Liver (tissue), 8 donors: ENCODE measurements at regions not wholly inside any gene's neighbourhood (a gene's known extent, or its start where the extent isn't known, plus 50 kb on each side); places are given as distances from the start of the nearest gene placed in this dataset.

Experiments used
- DNase-seq: peaks from one replicate; pipeline ENCODE4 v3.0.0-alpha.2; 2017; ENCODE audit warnings: low spot score
- H3K27ac ChIP-seq, 2 donors: one replicate each; pipeline ENCODE4 v1.7.0; 2013; ENCODE audit warnings: inconsistent platforms in 2 of 2, low read length in 2 of 2, control low read depth in 1 of 2, low read depth in 1 of 2, mild to moderate bottlenecking in 1 of 2
- H3K27me3 ChIP-seq, 4 donors: one replicate each; pipeline versions ENCODE4 v1.6.1 to v1.7.0; 2013; ENCODE audit warnings: low read length in 3 of 4, inconsistent platforms in 1 of 4, mild to moderate bottlenecking in 1 of 4, moderate library complexity in 1 of 4; ENCODE audit not compliant: control insufficient read depth in 4 of 4, insufficient read depth in 4 of 4
- H3K36me3 ChIP-seq, 4 donors: one replicate each; pipeline versions ENCODE4 v1.6.1 to v1.7.0; 2013; ENCODE audit warnings: low read length in 3 of 4, mild to moderate bottlenecking in 3 of 4, low read depth in 1 of 4, moderate library complexity in 1 of 4; ENCODE audit not compliant: control insufficient read depth in 4 of 4, insufficient read depth in 3 of 4
- H3K4me1 ChIP-seq, 4 donors: one replicate each; pipeline versions ENCODE4 v1.6.1 to v1.7.0; 2013; ENCODE audit warnings: low read length in 3 of 4, mild to moderate bottlenecking in 3 of 4, moderate library complexity in 1 of 4; ENCODE audit not compliant: control insufficient read depth in 4 of 4, insufficient read depth in 4 of 4
- H3K4me3 ChIP-seq, 3 donors: one replicate each; pipeline versions ENCODE4 v1.6.1 to v1.7.0; 2013; ENCODE audit warnings: low read length in 3 of 3, control low read depth in 1 of 3, low read depth in 1 of 3, mild to moderate bottlenecking in 1 of 3
- H3K9ac ChIP-seq, 2 donors: one replicate each; pipeline ENCODE4 v1.7.0; 2013; ENCODE audit warnings: low read length in 2 of 2, mild to moderate bottlenecking in 2 of 2, moderate library complexity in 2 of 2, control low read depth in 1 of 2, low read depth in 1 of 2
- H3K9me3 ChIP-seq, 4 donors: one replicate each; pipeline versions ENCODE4 v1.6.1 to v1.7.0; 2013; ENCODE audit warnings: low read length in 3 of 4; ENCODE audit not compliant: control insufficient read depth in 4 of 4
- CTCF ChIP-seq: fragments of 150-350 bp; IDR thresholded peaks from 2 replicates; pipeline ENCODE4 v1.5.1; 2017; ENCODE audit warnings: improper control_type of control experiment, low read depth, low read length; ENCODE audit not compliant: missing input control
- EGR1 ChIP-seq, 2 donors: IDR thresholded peaks; 2 replicates each; pipeline ENCODE4 v1.6.1; 2016 to 2018; ENCODE audit warnings: antibody characterized with exemption in 2 of 2, low read depth in 2 of 2
- FOXA1 ChIP-seq: IDR thresholded peaks from 2 replicates; pipeline ENCODE4 v1.6.1; 2016; ENCODE audit warnings: antibody characterized with exemption
- FOXA2 ChIP-seq: IDR thresholded peaks from 2 replicates; pipeline ENCODE4 v1.6.1; 2016; ENCODE audit warnings: antibody characterized with exemption
- GABPA ChIP-seq, 2 donors: IDR thresholded peaks in 1 of 2; conservative IDR thresholded peaks in 1 of 2; 2 replicates each; pipeline ENCODE4 v1.6.1; 2016; ENCODE audit warnings: antibody characterized with exemption in 2 of 2, mild to moderate bottlenecking in 1 of 2, moderate library complexity in 1 of 2
- HNF4A ChIP-seq, 2 donors: conservative IDR thresholded peaks; 2 replicates each; pipeline ENCODE4 v1.6.1; 2016; ENCODE audit warnings: antibody characterized with exemption in 2 of 2, mild to moderate bottlenecking in 2 of 2
- HNF4G ChIP-seq: IDR thresholded peaks from 2 replicates; pipeline ENCODE4 v1.6.1; 2016; ENCODE audit warnings: antibody characterized with exemption
- JUND ChIP-seq, 2 donors: IDR thresholded peaks; 2 replicates each; pipeline ENCODE4 v1.6.1; 2016; ENCODE audit warnings: antibody characterized with exemption in 2 of 2
- NR2F2 ChIP-seq: IDR thresholded peaks from 2 replicates; pipeline ENCODE4 v1.6.1; 2016; ENCODE audit warnings: antibody characterized with exemption
- RAD21 ChIP-seq, 2 donors: IDR thresholded peaks; 2 replicates each; pipeline ENCODE4 v1.6.1; 2016; ENCODE audit warnings: antibody characterized with exemption in 2 of 2, mild to moderate bottlenecking in 2 of 2
- REST ChIP-seq: IDR thresholded peaks from 2 replicates; pipeline ENCODE4 v1.6.1; 2016; ENCODE audit warnings: antibody characterized with exemption, mild to moderate bottlenecking
- RXRA ChIP-seq, 2 donors: IDR thresholded peaks; 2 replicates each; pipeline ENCODE4 v1.6.1; 2017 to 2018; ENCODE audit warnings: antibody characterized with exemption in 2 of 2, mild to moderate bottlenecking in 1 of 2
- SP1 ChIP-seq: IDR thresholded peaks from 2 replicates; pipeline ENCODE4 v1.6.1; 2018; ENCODE audit warnings: antibody characterized with exemption, mild to moderate bottlenecking
- TAF1 ChIP-seq: conservative IDR thresholded peaks from 2 replicates; pipeline ENCODE4 v1.6.1; 2016; ENCODE audit warnings: antibody characterized with exemption, mild to moderate bottlenecking
- YY1 ChIP-seq: IDR thresholded peaks from 2 replicates; pipeline ENCODE4 v1.6.1; 2016; ENCODE audit warnings: antibody characterized with exemption, mild to moderate bottlenecking
- ZBTB33 ChIP-seq: IDR thresholded peaks from 2 replicates; pipeline ENCODE4 v1.6.1; 2016; ENCODE audit warnings: antibody characterized with exemption
- WGBS: extraction: QIAGEN DNeasy Blood & Tissue Kit; methylation state at CpG from one replicate; pipeline ENCODE4 v1.1.7; 2013; 5-methylcytosine and 5-hydroxymethylcytosine counted together
- TF ChIP-seq, protein P1 (sequence below): IDR thresholded peaks from 2 replicates; pipeline ENCODE4 v1.6.1; 2016; ENCODE audit warnings: antibody characterized with exemption
- TF ChIP-seq, protein P2 (sequence below): IDR thresholded peaks from 2 replicates; pipeline ENCODE4 v1.6.1; 2016; ENCODE audit warnings: antibody characterized with exemption
- donor health status: healthy.
- donor health status: healthy.
- donor health status: healthy.
- donor health status: healthy.
- donor health status: healthy.

GRCh38 chr2:6574121-6574520, 291.6 kb downstream of the CMPK2 start:
- WGBS, result 60% methylated on average over 2 of the region's 2 CpGs

More at GRCh38 chr2:6574121-6574520, 291.6 kb downstream of the CMPK2 start:
- Histone ChIP-seq H3K27me3 (no peaks in the 10 kb centered on the region), H3K9ac (no peak overlapping the region), H3K27ac (no peak overlapping the region), H3K36me3 (no peaks in the 10 kb centered on the region), H3K9me3 (no peaks in the 10 kb centered on the region), H3K4me1 (no peaks in the 10 kb centered on the region), H3K4me3 (no peak overlapping the region)
- no peak for TF ChIP-seq FOXA1
- TF ChIP-seq RAD21 (IDR thresholded peaks at IDR 0.05), result no peak
- no peak for TF ChIP-seq HNF4A (conservative IDR thresholded peaks at IDR 0.05)
- no peak for TF ChIP-seq SP1
- TF ChIP-seq EGR1 (IDR thresholded peaks at IDR 0.05; ENCODE audit: low read depth in 2 of 2), result no peak
- TF ChIP-seq JUND (IDR thresholded peaks at IDR 0.05), result no peak
- TF ChIP-seq REST, result no peak
- no peak for TF ChIP-seq ZBTB33
- TF ChIP-seq NR2F2, result no peak
- TF ChIP-seq TAF1, result no peak
- no peak for TF ChIP-seq YY1
- TF ChIP-seq, protein P1, sequence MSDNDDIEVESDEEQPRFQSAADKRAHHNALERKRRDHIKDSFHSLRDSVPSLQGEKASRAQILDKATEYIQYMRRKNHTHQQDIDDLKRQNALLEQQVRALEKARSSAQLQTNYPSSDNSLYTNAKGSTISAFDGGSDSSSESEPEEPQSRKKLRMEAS, result no peak
- TF ChIP-seq CTCF, result no peak
- TF ChIP-seq GABPA (IDR thresholded peaks at IDR 0.05 in 1 of 2, conservative IDR thresholded peaks at IDR 0.05 in 1 of 2), result no peak
- TF ChIP-seq RXRA (IDR thresholded peaks at IDR 0.05), result no peak
- no peak for TF ChIP-seq FOXA2
- TF ChIP-seq, protein P2, sequence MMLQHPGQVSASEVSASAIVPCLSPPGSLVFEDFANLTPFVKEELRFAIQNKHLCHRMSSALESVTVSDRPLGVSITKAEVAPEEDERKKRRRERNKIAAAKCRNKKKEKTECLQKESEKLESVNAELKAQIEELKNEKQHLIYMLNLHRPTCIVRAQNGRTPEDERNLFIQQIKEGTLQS, result no peak
- no peak for TF ChIP-seq HNF4G
- no peak for DNase-seq
